NCI-H2196 (cell line): ENCODE measurements at regions not wholly inside any gene's neighbourhood (a gene's known extent, or its start where the extent isn't known, plus 50 kb on each side); places are given as distances from the start of the nearest gene placed in this dataset.
A peak's percentile ranks its signal among the peaks of the same experiment; 100 is the strongest.
"Not testable (repeated sequence)": the region's sequence is repeated elsewhere in the genome, so short reads cannot be mapped to it uniquely, and the experiment has no call there.

ENCODE experiments used
- DNase-seq: peaks from one replicate; lab custom pipeline; 2025; ENCODE audit not compliant: unreplicated experiment; lab: John Stamatoyannopoulos, UW

GRCh38 chrY:19644889-19645638 is 99.5 kb downstream of the KDM5D start:
- no peak for DNase-seq

GRCh38 chrY:19637651-19638347 is 106.7 kb downstream of the KDM5D start:
- DNase-seq = no peak

DNA sequence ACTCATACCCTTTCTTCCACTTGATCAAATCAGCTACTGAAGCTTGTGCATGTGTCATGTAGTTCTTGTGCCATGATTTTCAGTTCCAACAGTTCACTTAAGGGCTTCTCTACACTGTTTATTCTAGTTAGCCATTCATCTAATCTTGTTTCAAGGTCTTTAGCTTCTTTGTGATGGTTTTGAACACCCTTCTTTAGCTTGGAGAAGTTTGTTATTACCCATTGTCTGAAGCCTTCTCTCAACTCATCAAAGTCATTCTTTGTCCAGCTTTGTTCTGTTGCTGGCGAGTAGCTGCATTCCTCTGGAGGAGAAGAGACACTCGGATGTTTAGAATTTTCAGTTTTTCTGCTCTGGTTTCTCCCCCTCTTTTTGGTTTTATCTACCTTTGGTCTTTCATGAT is 115.6 kb downstream of the KDM5D start:
- no peak for DNase-seq

GRCh38 chrY:19622392-19622791 is 122.1 kb downstream of the KDM5D start:
- DNase-seq = no peak

GRCh38 chrY:19621756-19622155 is 122.8 kb downstream of the KDM5D start:
- DNase-seq = no peak

- DNase-seq = no peak
Observed at GRCh38 chrY:19601113-19601512, 143.4 kb downstream of the KDM5D start.

- DNase-seq = no peak
Observed at GRCh38 chrY:19600711-19601110, 143.8 kb downstream of the KDM5D start.

GRCh38 chrY:19590235-19590634 is 154.3 kb downstream of the KDM5D start:
- DNase-seq = no peak

- no peak for DNase-seq
Observed at GRCh38 chrY:19589664-19590063, 154.9 kb downstream of the KDM5D start.

DNA sequence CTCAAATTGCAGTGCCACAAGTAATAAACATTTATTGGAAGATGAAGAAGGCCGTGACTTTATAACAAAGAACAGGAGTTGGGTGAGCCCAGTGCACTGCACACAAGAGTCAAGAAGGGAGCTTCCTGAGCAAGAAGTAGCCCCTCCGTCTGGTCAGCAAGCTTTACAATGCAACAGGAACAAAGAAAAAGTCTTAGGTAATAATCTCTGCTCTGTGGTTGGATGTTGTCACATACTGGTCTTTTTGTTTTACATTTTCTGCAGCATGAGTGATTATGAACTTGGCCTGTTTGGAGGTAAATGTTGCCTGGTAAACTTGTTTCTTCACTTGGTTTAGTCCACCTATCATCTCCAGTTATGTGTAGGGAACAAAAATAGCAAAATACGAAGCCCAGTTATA is 157.2 kb downstream of the KDM5D start:
- no peak for DNase-seq

DNA sequence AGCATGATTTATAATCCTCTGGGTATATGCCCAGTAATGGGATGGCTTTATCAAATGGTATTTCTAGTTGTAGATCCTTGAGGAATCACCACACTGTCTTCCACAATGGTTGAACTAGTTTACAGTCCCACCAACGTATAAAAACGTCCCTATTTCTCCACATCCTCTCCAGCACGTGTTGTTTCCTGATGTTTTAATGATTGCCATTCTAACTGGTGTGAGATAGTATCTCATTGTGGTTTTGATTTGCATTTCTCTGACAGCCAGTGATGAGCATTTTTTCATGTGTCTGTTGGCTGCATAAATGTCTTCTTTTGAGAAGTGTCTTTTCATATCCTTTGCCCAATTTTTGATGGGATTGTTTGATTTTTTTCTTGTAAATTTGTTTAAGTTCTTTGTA is 163.5 kb downstream of the KDM5D start:
- DNase-seq = not testable (repeated sequence)

- no peak for DNase-seq
Observed at GRCh38 chrY:19578281-19578874, 166.1 kb downstream of the KDM5D start.

- no peak for DNase-seq
Observed at GRCh38 chrY:19577250-19577649, 167.3 kb downstream of the KDM5D start.

GRCh38 chrY:19574939-19575338 is 169.6 kb downstream of the KDM5D start:
- no peak for DNase-seq

DNA sequence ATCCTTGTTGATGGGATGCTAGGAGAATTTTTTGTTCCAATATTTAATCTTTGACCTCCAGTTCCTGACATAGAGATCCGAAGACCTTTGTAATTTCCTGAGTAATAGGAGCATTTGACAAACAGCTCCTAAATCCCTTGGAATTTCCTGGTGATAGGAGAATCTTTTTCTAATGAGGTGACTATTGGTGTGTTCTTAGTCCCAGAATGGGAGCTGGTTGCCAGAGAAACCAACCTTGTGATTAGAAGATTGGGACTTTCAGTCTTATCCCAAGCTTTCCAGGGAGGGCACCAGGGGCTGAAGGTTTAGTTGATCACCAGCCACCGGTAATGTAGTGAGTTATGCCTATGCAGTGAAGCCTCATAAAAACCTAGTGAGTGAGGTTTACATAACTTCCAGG is 170.9 kb downstream of the KDM5D start:
- DNase-seq = no peak

- no peak for DNase-seq
Observed at GRCh38 chrY:19570999-19571398, 173.5 kb downstream of the KDM5D start.

DNA sequence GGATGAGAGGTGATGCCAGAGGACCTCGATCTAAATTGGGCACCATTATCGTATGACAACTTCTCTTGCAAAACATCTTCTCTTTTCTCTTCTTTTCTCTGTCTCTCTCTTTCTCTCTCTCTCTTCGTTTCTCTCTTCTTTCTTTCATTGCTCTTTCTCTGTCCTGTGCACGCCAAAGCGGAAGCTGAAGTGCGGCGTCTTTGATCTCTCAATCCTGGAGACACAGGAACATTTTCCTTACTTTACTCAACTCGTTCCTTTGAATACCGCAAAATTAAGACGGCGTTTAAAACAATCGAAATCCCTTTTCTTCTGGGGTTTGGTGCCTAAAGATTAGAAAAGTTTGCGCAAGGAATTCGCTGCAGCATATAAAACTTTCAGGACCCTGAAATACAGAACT is 176.6 kb downstream of the KDM5D start:
- DNase-seq = peak; percentile 50

DNA sequence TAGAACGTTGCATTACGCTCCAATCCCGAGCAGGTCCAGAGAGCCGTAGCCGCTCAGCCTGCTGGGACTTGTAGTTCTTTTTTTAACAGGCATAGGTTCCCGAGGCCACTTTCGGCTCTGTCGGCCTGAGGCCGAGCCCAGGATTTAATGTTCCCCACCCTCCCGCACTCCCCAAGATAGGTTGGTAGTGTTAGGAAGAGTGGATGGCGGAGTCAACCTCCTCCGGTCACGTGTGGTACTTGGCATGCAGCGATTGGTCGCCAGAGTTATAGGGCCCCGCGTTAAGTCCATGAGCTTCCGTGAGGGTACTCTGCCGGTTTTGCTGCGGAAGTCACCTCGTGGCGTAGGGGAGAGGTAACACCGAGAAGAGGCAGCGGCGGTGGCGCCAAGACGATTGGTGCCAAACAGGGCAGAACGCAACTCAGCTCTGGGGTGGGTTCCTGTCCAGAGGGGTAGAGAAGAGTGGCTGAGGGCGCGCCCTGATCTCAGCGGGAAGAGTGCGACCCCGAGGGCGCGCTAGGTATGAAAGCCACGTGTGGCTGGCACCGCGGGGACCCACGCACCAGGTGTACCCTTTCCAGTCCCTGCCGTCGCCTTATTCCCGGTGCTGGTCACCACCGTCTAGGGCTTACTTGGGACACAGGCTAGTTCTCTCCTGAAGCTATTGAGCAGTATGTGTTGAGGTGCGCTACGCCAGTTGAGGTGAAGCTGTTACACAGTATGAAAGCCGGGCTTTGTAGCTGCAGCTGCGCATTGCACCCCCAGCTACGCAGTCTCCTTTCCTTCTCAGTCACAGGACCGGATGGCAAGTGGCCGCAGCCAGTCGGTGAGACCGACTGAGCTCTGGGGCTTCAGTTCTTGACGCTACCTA is 177.2 kb downstream of the KDM5D start:
- peak; percentile 96 for DNase-seq

GRCh38 chrY:19559161-19559560 is 185.4 kb downstream of the KDM5D start:
- no peak for DNase-seq

- DNase-seq = no peak
Observed at GRCh38 chrY:19549671-19550466, 194.7 kb downstream of the KDM5D start.
